ENCODE measurements at regions not wholly inside any gene's neighbourhood (a gene's known extent, or its start where the extent isn't known, plus 50 kb on each side); places are given as distances from the start of the nearest gene placed in this dataset.
"Not testable (repeated sequence)": the region's sequence is repeated elsewhere in the genome, so short reads cannot be mapped to it uniquely, and the experiment has no call there.

DNA sequence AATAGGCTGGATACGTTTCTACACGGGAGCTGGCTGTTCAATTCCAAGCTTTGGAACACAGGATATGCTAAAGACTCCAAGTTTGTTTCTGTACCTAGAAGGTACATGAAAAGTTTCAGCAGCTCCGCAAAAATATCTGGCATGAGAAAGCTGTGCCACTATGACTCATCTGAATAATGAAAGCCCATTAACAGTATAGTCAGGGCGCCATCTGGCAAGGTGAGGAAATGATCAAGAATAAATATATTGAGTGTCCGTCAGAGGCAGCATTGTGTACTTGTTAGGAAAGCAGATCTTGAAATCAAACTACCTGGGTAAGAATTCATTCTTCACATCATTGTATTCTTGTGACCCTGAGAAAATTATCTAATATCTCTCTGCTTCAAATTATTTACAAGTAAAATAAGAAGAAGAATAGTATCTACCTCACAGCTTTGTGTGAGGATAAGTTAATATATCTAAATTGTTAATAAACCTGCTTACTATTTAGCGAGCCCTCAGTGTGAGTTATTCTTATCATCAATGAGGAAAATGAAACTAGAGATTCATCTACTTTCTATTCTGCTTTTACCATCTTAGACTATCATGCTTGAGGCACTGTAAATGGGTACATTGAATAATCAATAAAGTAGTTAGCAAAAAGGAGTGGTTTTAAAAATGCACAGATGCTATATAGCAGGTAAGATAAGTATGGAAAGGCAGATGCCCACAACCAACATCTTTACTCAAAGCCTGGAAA, 53.5 kb downstream of the FSCB start:
- no peak for DNase-seq

DNA sequence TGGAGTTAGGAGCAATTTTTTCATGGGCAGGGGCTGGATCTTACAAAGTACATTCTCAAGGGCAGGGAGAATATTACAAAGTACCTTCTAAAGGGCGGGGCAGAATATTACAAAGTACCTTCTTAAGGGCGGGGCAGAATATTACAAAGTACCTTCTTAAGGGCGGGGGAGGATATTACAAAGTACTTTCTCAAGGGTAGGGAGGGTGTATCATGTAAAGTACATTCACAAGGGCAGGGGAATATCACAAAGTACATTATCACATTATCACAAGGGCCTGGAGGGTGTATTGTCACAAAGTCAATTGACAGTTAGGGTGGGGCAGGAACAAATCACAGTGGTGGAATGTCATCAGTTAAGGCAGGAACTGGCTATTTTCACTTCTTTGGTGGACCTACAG, 56.9 kb downstream of the FSCB start:
- DNase-seq: not testable (repeated sequence)

DNA sequence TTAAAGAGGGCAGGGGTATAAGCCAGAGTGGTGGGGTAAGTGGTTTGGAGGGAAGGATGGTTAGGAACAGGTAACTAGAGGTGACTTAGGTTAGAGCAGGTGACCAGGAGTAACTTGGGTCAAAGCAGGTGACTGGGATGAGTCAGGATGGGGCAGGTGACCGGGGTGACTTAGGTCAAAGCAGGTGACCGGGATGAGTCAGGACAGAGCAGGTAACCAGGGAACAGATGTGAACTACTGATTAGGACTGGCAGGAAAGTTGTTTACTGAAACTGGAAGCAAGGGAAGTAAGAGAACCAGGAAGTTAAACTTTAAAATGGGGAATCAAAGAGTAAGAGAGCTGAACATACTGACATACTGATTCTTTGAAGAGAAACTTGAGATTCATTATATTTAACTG, 57.4 kb downstream of the FSCB start:
- no peak for DNase-seq

DNA sequence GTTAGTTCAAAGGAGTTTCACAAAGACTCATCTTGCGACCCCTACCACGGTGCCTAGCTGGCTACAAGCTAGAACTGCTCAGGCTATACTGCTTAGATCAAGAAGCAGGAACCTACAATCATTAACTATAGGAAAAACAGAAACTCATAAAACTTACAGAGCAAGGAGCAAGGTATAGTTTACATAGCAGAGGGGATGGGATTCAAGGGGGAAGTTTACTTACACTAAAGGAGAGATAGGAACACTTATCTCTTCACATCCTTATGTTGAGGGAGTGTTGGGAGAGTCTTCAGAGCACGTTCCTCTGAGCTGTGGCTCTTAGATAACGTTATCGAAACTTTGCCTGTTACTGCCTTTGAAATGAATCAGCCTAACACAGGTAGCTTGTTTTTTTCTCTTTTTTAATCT, 58.1 kb downstream of the FSCB start:
- DNase-seq: no peak

DNA sequence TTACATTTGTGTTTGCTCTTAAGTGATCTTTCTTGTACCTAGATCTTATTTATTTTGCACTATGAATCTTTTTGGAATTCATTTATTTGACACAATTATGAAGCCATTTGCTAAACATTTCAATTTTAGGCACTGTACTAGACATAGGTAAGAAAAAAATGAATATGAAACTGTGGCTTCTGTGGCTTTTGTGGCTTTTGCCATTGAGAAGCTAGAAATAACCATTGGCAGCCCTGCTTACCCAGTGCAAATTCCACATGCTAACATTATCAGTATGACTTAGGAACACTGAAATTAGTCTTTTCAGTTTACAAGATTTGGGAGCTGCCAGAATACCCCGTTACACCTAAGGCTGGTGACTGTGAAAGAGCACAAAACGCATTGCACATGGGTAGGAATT, 60.1 kb downstream of the FSCB start:
- no peak for DNase-seq

DNA sequence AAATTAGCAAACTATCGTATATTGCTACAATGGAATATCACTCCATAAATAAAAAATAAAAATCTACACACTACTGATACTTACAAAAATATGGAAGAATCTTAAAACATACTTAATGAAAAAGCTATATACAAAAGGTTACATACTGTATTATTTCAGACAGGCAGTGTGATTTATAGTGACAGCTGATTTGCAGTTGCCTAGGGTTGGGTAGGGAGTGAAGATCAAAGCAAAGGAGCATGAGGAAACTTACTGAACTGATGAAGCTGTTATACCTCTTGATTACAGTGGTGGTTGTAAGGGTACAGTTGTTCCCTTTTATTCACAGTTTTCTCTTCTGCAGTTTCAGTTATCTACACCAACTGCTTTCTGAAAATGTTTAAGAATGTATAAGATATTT, 62.6 kb downstream of the FSCB start:
- DNase-seq: no peak

DNA sequence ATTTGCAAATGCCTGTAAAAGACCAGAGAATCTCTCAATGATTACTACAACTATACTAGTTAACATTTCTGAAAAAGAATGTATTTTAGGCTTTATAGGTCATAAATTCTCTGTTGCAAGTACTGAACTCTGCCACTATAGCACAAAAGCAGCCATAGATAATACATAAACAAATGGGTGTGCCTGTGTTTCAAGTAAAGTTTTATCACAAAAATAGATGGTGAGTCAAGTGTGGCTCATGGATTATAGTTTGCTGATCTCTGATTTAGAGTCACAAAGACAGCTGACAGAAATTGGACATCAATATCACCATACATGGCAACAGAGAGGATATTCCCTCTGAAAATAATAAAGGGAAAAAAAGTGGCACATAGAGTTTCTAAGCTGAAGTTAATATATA, 68.1 kb downstream of the FSCB start:
- no peak for DNase-seq

DNA sequence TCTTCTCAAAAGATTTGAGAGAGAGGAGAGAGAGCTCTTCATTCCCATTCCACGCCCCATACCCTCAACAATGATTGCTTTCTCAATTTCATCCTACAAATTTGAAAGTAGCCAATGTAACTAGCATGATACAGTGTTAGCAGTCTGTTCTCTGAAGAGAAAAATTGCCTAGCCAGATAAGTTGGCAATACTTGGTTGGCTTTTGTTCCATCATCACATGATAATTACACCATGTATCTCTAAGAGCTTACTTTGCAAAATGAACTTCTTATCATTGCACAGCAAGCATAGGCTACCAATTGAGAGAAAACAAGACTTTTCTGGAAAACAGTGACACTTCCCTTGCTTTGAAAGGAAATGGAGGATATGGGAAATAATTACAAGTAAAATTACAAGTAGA, 68.9 kb downstream of the FSCB start:
- no peak for DNase-seq

DNA sequence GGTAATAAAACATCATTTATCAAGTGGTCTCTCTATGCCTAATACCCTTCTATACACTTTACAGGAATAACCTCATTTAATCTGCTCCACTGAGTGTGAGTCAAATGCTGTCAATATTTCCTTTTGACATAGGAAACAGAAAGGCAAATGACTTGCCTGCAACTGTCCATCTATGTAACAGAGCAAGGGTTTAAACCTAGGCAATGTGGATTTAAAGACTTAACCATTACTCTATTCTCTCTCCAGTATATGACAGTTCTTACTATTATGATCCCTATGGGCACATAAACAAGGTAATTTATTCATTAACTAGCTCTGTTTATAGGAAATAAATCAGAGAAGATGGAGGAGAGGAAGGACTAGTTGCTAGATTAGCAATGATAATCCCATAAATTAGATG, 70.6 kb downstream of the FSCB start:
- no peak for DNase-seq

DNA sequence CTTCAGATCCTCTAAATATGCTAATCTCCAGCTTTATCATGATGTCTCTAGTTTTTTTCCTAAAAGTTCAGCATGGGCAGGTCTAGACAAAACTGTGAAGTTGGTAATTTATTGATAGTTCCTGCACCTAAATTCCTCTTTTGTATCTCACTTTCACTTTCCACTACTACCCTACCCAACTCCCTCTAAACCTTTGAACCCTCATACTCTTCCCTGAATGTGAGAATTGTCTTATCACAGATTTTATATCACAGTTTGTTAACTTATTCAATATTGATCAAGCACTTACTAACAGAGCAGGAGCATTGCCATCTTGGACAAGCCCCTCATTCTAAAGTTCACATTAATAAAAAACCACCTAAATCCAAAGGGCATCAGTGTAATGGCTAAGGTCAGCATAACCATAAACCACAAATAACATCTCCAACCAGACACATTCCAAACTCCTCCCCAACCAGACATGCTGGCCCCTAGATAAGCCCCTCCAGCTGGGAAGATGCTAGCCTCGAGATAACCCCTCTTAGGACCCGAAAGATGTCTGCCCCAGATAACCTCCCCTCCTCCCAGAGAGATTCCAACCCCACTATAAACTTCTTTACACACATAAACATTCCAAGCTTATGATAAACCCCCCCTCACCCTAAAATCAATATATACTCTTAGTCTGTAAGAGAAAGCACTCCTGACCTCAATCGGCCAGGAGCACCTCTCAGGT, 78.7 kb downstream of the FSCB start:
- no peak for DNase-seq

DNA sequence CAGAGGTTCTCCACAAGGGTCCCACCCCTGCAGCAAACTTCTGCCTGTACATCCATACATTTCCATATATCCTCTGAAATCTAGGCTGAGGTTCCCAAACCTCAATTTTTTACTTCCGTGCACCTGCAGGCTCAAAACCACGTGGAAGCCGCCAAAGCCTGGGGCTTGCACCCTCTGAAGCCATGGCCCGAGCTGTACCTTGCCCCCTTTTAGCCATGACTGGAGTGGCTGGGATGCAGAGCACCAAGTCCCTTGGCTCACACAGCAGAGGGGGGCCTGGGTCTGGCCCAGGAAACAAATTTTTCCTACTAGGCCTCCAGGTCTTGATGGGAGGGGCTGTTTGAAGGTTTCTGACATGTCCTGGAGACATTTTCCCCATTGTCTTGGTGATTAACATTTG, 84.4 kb downstream of the FSCB start:
- DNase-seq: no peak

DNA sequence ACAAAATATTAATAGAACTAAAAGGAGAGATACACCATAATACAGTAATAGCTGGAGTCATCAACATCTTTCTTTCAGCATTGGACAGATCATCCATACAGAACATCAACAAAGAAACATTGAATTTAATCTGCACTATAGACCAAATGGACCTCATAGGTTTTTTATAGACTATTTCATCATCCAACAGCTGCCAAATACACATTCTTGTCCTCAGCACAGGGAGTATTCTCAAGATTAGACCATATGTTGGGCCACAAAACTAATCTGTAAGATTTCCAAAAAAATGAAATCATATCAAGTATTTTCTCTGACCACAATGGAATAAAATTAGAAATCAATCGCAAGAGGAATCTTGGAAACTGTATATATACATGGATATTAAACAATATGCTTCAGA, 86.9 kb downstream of the FSCB start:
- no peak for DNase-seq

DNA sequence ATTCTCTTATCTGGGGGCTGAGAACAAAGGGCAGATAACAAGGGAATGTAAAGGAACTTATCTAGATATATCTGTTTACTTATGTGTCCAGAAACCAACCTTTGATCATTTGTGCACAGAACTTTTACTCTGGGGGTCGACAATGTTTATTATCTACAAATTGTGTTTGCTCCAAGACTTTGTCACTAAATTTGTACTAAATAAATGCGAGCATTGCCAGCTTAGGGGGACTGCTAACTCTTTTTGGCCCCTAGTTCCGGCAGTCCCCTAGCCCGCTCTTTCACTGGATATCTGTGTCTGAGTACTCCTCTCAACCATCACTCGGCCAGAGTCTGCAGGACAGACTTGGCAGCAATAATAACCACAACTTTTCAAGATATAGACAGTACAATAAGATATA, 88.2 kb downstream of the FSCB start:
- no peak for DNase-seq

DNA sequence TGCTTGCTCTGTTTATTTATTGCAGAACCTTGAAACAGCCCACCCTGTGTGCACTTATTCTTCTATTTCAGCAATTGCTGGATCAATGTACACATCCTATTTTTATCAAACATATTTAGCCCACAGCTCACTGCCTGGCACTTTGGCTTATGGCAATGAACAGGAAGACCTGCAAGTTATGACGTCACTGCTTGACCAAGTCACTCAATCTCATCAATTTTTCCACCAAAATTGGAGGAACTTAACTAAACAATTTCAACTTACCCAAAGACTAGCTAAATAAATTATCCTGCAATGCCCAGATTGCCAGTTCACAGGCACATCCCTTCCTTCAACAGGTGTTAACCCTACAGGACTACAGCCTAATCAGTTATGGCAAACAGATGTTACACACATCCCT, 89.3 kb downstream of the FSCB start:
- DNase-seq: no peak

DNA sequence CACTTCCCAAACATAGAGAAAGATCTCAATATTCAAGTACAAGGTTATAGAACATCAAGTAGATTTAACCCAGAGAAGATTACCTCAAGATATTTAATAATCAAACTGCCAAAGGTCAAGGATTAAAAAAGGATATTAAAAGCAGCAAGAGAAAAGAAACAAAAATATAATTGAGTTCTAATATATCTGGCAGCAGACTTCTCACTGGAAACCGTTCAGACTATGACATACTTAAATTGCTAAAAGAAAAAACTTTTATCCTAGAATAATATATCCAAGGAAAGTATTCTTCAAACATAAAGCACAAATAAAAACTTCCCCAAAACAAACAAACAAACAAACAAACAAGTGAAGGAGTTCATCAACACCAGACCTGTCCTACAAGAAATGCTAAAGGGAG, 92.4 kb downstream of the FSCB start:
- no peak for DNase-seq

DNA sequence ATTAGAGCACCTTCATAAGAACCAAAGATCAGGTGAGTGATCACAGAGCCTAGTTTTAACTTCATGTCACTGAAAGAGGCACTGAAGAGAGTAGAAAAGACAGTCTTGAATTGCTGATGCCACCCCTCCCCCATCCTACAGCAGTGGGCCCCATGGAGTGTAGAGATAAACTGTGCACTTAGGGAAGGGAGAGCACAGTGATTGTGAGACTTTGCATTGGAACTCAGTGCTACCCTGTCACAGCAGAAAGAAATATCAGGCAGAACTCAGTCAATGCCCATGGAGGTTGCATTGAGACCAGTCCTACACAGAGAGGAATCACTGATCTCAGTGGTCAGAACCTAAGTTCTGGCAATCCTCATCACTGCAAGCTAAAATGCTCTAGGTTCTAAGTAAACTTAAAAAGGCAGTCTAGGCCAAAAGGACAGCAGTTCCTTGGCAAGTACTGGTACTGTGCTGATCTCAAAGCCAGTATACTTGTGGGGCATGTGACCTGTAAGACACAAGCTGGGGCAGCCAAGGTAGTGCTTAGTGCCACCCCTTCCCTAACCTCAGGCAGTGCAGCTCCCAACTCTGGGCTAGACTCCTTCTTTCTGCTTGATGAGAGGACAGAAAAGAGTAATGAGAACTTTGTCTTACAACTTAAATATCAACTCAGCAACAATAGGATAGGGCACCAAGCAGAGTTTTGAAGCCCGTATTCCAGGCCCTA, 94.1 kb downstream of the FSCB start:
- no peak for DNase-seq

DNA sequence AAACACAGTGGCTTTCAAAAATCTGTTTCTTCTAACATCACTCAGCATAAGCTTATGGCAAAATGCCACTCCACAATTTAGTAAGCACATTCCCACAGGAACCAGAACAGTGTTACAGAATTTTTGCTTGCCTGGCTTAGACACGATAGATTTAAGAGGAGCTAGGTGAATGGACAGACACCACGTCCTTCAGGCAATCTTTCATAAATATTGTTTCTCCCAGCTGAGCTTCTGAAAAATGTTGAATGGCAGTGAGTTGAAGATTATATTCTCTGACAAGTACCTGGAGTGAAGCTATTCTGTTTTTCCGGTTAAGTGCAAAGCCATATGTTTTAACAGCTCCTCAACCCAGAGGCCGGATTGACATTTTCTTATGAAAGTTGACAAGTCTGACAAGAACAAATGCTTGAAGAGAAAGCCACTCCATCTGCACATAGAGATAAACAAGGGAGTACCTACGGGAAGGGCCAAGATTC, 102.0 kb downstream of the FSCB start:
- DNase-seq: no peak

DNA sequence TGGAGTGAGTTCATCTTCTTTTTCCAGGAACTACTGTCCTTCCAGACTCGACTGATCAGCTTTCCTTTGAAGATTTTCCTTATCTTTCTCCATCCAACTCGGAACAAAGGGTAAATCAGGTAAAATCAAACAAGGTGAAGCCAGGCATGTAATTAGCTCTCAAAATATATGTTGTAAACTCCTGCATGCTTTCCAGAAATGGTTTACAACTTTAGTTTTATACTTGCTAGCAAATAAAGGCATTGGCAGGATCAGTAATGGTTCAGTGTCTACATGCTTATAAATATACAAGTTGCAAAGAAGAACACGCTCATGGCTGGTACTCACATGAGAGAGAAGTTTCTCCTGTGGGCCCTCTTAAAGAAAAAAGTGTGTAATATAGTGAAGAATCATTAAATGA, 102.5 kb downstream of the FSCB start:
- no peak for DNase-seq

DNA sequence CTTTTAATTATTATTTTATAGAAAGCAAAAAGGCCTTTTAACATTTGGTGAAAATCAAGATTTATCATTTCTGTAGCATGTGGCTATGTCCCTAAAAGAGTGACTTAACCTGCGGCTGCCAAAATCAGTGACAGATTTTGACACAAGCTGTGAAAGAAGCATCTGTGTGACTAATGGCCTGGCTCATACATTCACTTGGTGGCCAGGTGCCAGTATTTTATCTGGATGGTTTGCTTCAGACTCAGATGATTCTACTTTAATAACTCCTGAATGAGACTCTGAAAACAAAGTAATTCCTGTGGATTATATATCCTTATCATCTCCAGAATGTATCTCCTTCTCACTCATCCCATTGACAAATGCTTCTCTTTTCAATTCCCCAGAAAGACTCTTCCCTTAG, 103.0 kb downstream of the FSCB start:
- DNase-seq: no peak

DNA sequence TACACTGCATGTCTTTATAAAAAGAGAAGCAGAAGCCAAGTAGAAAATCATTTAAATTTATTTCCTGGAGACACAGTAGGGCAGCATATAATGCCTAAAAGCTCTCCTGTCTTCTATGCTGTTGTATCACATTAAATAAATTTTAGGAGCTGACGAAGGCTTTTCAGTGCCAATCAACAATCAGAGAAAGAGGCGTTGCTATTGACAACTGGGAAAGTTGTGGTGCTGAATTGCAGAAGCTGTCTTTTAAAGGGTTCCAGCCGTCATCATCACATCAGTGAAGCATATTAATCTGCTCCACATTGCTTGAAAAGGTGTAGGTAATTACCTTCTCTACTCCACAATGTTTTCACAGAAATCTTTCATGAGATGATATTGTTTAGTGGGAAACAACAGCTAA, 103.9 kb downstream of the FSCB start:
- DNase-seq: no peak

DNA sequence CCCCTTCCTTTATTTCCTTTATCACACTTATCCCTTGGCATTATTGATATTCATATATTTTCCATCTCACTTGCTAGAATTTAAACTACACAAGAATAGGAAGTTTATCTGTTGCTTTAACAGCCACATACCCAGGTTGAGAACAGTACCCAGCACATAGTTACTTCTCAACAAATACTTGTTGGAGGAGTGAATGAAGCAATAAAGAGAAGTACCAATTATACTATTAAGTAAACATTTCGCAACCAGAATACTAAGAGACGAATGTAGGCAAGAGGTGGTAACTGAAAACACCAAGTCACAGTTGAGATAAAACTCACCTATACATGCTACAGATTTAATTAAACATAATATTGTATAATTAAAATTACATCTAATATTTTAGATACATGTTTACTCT, 110.9 kb downstream of the FSCB start:
- DNase-seq: no peak

DNA sequence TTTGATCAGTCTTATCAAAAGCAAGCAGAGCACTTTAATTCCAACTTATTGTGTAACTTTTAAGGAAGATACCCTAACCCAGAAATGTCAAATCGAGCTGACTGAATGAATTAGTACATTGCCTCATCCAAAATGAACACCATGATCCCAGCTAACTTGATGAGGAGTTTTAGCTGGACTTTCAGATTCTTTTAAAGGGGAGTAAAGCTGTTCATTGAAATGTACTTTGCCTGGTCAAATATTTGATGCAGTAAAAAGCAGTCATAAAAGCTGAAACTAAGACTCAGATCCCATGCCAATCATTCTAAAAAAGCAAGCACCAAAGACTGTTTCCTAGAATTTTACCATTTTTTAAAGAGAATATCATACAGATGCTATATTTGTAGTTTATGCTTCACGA, 114.1 kb downstream of the FSCB start:
- DNase-seq: no peak

DNA sequence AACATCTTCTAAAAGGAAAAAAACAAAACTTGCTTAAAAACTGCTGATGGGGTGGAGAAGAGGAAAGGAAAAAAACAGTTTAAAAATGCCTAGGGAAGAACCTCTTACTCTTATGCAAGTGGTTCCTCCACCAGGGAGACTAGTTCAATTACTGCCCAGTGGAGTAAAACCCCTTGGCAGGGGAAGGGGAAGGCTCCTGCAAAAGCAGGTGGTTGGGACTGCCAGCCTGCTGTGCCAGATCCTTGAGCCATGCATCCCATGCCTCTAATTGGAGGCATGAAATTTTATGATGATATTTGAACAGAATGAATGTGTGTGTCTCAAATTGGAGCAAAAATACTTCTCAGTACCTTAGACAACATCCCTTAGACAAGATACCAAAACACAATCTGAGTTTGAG, 118.8 kb downstream of the FSCB start:
- no peak for DNase-seq

DNA sequence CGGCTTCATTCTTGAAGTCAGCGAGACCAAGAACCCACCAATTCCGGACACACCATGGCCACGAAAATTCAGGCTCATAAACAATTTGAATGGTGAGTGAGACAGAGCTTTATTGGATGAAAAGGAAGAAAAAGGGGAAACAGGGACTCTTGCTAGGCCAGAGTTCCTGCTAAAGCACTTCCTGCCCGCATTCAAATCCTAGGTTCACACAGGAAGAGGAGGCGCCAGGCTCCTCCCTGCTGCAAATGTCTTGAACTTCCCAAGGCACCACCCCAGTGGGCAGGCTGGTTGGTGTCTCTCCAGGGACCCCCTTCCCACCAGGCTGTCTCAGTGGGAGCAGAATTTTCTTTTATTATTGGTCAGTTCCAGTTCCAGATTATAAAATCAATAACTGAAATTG, 121.2 kb downstream of the FSCB start:
- no peak for DNase-seq
